ENCODE measurements at regions not wholly inside any gene's neighbourhood (a gene's known extent, or its start where the extent isn't known, plus 50 kb on each side); places are given as distances from the start of the nearest gene placed in this dataset.

GRCh38 chr9:34797367-34797766 is 87.4 kb upstream of the CCL21 start:
- no peak overlapping the region for H3K4me3 ChIP-seq (replicated peaks; ENCODE audit: low read depth, low read length)
- no peak for TF ChIP-seq CTCF (IDR thresholded peaks at IDR 0.05; ENCODE audit: low read depth, low read length, missing control alignments)
- DNase-seq (ENCODE audit: extremely low read depth, low read depth) = no peak

GRCh38 chr9:34796924-34797323 is 87.0 kb upstream of the CCL21 start:
- no peak for TF ChIP-seq CTCF (IDR thresholded peaks at IDR 0.05; ENCODE audit: low read depth, low read length, missing control alignments)
- no peak for DNase-seq (ENCODE audit: extremely low read depth, low read depth)
- H3K4me3 ChIP-seq (replicated peaks; ENCODE audit: low read depth, low read length) = no peak overlapping the region

- DNase-seq (ENCODE audit: extremely low read depth, low read depth) = no peak
- H3K4me3 ChIP-seq (replicated peaks; ENCODE audit: low read depth, low read length) = no peak overlapping the region
- TF ChIP-seq CTCF (IDR thresholded peaks at IDR 0.05; ENCODE audit: low read depth, low read length, missing control alignments) = no peak
Measured at GRCh38 chr9:34793428-34793827, 83.5 kb upstream of the CCL21 start.

- H3K4me3 ChIP-seq (replicated peaks; ENCODE audit: low read depth, low read length) = no peak overlapping the region
- DNase-seq (ENCODE audit: extremely low read depth, low read depth) = no peak
- TF ChIP-seq CTCF (IDR thresholded peaks at IDR 0.05; ENCODE audit: low read depth, low read length, missing control alignments) = no peak
Measured at GRCh38 chr9:34783951-34784487, 74.1 kb upstream of the CCL21 start.

GRCh38 chr9:34782372-34782771 is 72.4 kb upstream of the CCL21 start:
- no peak overlapping the region for H3K4me3 ChIP-seq (replicated peaks; ENCODE audit: low read depth, low read length)
- no peak for DNase-seq (ENCODE audit: extremely low read depth, low read depth)
- TF ChIP-seq CTCF (IDR thresholded peaks at IDR 0.05; ENCODE audit: low read depth, low read length, missing control alignments) = no peak

GRCh38 chr9:34777666-34778065 is 67.7 kb upstream of the CCL21 start:
- no peak for TF ChIP-seq CTCF (IDR thresholded peaks at IDR 0.05; ENCODE audit: low read depth, low read length, missing control alignments)
- no peak for DNase-seq (ENCODE audit: extremely low read depth, low read depth)
- no peak overlapping the region for H3K4me3 ChIP-seq (replicated peaks; ENCODE audit: low read depth, low read length)

- DNase-seq (ENCODE audit: extremely low read depth, low read depth) = no peak
- H3K4me3 ChIP-seq (replicated peaks; ENCODE audit: low read depth, low read length) = no peak overlapping the region
- TF ChIP-seq CTCF (IDR thresholded peaks at IDR 0.05; ENCODE audit: low read depth, low read length, missing control alignments) = no peak
Measured at GRCh38 chr9:34773955-34774354, 64.0 kb upstream of the CCL21 start.

Measured in HFF-Myc (cell line).